ENCODE measurements at regions not wholly inside any gene's neighbourhood (a gene's known extent, or its start where the extent isn't known, plus 50 kb on each side); places are given as distances from the start of the nearest gene placed in this dataset.
"Not testable (repeated sequence)": the region's sequence is repeated elsewhere in the genome, so short reads cannot be mapped to it uniquely, and the experiment has no call there.

- no peak for DNase-seq
Measured at GRCh38 chr4:1572521-1572920, 111.6 kb downstream of the FAM53A start.

GRCh38 chr4:1572010-1572385 is 112.1 kb downstream of the FAM53A start:
- no peak for DNase-seq

- no peak for DNase-seq
Measured at GRCh38 chr4:1571165-1572009, 112.7 kb downstream of the FAM53A start.

- no peak for DNase-seq
Measured at GRCh38 chr4:1570291-1571164, 113.6 kb downstream of the FAM53A start.

GRCh38 chr4:1569461-1570151 is 114.5 kb downstream of the FAM53A start:
- no peak for DNase-seq

- DNase-seq = no peak
Measured at GRCh38 chr4:1568855-1569460, 115.2 kb downstream of the FAM53A start.

- no peak for DNase-seq
Measured at GRCh38 chr4:1567808-1568581, 116.1 kb downstream of the FAM53A start.

- DNase-seq = no peak
Measured at GRCh38 chr4:1567519-1567807, 116.7 kb downstream of the FAM53A start.

GRCh38 chr4:1566838-1567518 is 117.1 kb downstream of the FAM53A start:
- no peak for DNase-seq

GRCh38 chr4:1566301-1566837 is 117.7 kb downstream of the FAM53A start:
- not testable (repeated sequence) for DNase-seq

- no peak for DNase-seq
Measured at GRCh38 chr4:1565598-1566295, 118.4 kb downstream of the FAM53A start.

GRCh38 chr4:1564535-1565375 is 119.4 kb downstream of the FAM53A start:
- DNase-seq = no peak

- no peak for DNase-seq
Measured at GRCh38 chr4:1563768-1564485, 120.2 kb downstream of the FAM53A start.

GRCh38 chr4:1563241-1563640 is 120.9 kb downstream of the FAM53A start:
- DNase-seq = no peak

- DNase-seq = no peak
Measured at GRCh38 chr4:1562771-1563170, 121.3 kb downstream of the FAM53A start.

GRCh38 chr4:1562371-1562770 is 121.7 kb downstream of the FAM53A start:
- no peak for DNase-seq

- no peak for DNase-seq
Measured at GRCh38 chr4:1561286-1561990, 122.7 kb downstream of the FAM53A start.

GRCh38 chr4:1559896-1560650 is 124.0 kb downstream of the FAM53A start:
- DNase-seq = no peak

Measured in NCI-H446 (cell line).